ENCODE measurements at regions not wholly inside any gene's neighbourhood (a gene's known extent, or its start where the extent isn't known, plus 50 kb on each side); places are given as distances from the start of the nearest gene placed in this dataset.

DNA sequence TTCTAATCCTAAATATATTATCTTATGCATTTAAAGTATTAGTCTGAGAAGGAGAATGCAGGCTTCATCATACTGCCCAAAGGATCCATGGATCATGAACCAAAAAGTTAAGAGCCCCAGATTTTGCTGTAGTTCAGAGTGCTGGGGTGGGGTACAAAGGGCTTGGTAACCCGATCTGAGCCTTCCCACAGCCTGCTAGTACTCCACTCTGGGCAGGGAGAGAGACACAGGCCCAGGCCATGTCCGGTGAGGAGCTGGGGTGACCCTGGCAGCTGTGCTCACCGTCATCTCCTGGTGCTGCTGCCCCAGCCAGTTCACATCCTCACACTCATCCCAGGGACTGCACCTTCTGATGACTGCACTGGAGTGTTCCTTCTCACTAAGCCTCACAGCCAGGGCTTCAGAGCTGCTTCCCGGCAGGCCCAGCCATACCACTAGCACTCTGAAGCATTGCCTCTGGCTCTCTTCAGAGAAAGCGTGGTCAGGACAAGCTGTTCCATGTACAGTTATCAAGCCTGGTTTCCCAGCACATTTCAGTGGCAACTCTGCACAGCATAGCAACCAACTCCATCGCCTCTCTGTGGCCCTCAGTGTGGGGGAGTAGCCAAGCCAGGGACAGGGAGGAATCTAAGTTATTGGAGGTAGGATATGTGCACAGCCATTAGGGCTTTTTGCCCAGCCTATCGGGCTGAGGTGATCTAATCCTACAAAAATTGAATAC lies 189.0 kb upstream of the CTAGE1 start:
- Histone ChIP-seq H3K9me3 (ENCODE audit: low read length) (no peaks in the 10 kb centered on the region), H4K20me1 (ENCODE audit: insufficient read depth, low read length) (no peaks in the 10 kb centered on the region), H3K4me1 (ENCODE audit: insufficient read depth, low read length, severe bottlenecking) (no peaks in the 10 kb centered on the region), H3K9ac (ENCODE audit: low read length) (no peak overlapping the region), H3K79me2 (ENCODE audit: insufficient read depth, low read length) (no peaks in the 10 kb centered on the region), H3K4me3 (ENCODE audit: low read depth, low read length, poor library complexity, severe bottlenecking) (no peak overlapping the region), H3K36me3 (ENCODE audit: insufficient read depth, low read length) (no peaks in the 10 kb centered on the region), H3F3A (ENCODE audit: insufficient read depth, low read length) (no peaks in the 10 kb centered on the region), H3K27ac (ENCODE audit: low read depth, low read length, poor library complexity, severe bottlenecking) (no peak overlapping the region), H3K9me2 (ENCODE audit: low read depth, low read length) (no peaks in the 10 kb centered on the region), H2AFZ (ENCODE audit: low read length) (no peak overlapping the region), H3K4me2 (ENCODE audit: low read length) (no peak overlapping the region), H3K27me3 (ENCODE audit: insufficient read depth, low read length) (no peaks in the 10 kb centered on the region)
- TF ChIP-seq EZH2 (IDR thresholded peaks at IDR 0.05; ENCODE audit: borderline replicate concordance, low read length), result no peak
- TF ChIP-seq, protein P1, sequence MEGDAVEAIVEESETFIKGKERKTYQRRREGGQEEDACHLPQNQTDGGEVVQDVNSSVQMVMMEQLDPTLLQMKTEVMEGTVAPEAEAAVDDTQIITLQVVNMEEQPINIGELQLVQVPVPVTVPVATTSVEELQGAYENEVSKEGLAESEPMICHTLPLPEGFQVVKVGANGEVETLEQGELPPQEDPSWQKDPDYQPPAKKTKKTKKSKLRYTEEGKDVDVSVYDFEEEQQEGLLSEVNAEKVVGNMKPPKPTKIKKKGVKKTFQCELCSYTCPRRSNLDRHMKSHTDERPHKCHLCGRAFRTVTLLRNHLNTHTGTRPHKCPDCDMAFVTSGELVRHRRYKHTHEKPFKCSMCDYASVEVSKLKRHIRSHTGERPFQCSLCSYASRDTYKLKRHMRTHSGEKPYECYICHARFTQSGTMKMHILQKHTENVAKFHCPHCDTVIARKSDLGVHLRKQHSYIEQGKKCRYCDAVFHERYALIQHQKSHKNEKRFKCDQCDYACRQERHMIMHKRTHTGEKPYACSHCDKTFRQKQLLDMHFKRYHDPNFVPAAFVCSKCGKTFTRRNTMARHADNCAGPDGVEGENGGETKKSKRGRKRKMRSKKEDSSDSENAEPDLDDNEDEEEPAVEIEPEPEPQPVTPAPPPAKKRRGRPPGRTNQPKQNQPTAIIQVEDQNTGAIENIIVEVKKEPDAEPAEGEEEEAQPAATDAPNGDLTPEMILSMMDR (IDR thresholded peaks at IDR 0.05; ENCODE audit: low read length), result no peak

DNA sequence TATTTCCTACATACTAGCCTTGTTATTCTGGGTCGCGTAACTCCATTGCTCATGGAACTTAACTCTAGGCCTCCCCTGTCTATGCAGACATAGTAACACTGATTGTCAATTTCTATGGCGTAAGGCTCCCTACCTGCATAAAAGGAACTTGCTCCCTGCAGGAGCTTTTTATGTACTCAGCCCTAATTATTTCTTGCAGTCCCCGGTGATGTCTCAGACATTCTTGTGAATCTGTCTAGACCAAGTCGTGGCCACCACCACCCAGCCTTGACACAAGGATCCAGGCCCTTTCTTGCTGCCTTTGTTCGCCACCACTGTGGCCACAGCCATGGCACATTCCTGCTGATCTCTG lies 189.5 kb upstream of the CTAGE1 start:
- Histone ChIP-seq H3K4me1 (ENCODE audit: insufficient read depth, low read length, severe bottlenecking) (no peaks in the 10 kb centered on the region), H2AFZ (ENCODE audit: low read length) (no peak overlapping the region), H3K4me3 (ENCODE audit: low read depth, low read length, poor library complexity, severe bottlenecking) (no peak overlapping the region), H3K79me2 (ENCODE audit: insufficient read depth, low read length) (no peaks in the 10 kb centered on the region), H3F3A (ENCODE audit: insufficient read depth, low read length) (no peaks in the 10 kb centered on the region), H3K9me3 (ENCODE audit: low read length) (no peaks in the 10 kb centered on the region), H3K36me3 (ENCODE audit: insufficient read depth, low read length) (no peaks in the 10 kb centered on the region), H3K27ac (ENCODE audit: low read depth, low read length, poor library complexity, severe bottlenecking) (no peak overlapping the region), H3K4me2 (ENCODE audit: low read length) (no peak overlapping the region), H3K9ac (ENCODE audit: low read length) (no peak overlapping the region), H3K27me3 (ENCODE audit: insufficient read depth, low read length) (no peaks in the 10 kb centered on the region), H3K9me2 (ENCODE audit: low read depth, low read length) (no peaks in the 10 kb centered on the region), H4K20me1 (ENCODE audit: insufficient read depth, low read length) (no peaks in the 10 kb centered on the region)
- TF ChIP-seq EZH2 (IDR thresholded peaks at IDR 0.05; ENCODE audit: borderline replicate concordance, low read length), result no peak
- TF ChIP-seq, protein P1 (IDR thresholded peaks at IDR 0.05; ENCODE audit: low read length), result no peak

- no peaks in the 10 kb centered on the region for H3K27me3 ChIP-seq (ENCODE audit: insufficient read depth, low read length)
Measured at GRCh38 chr18:22608847-22609246, 191.1 kb upstream of the CTAGE1 start.

More at GRCh38 chr18:22608847-22609246, 191.1 kb upstream of the CTAGE1 start:
- H3K9me2 ChIP-seq (ENCODE audit: low read depth, low read length), result no peaks in the 10 kb centered on the region
- H3K9me3 ChIP-seq (ENCODE audit: low read length), result no peaks in the 10 kb centered on the region
- no peaks in the 10 kb centered on the region for H3K36me3 ChIP-seq (ENCODE audit: insufficient read depth, low read length)
- H3K79me2 ChIP-seq (ENCODE audit: insufficient read depth, low read length), result no peaks in the 10 kb centered on the region
- no peak overlapping the region for H3K9ac ChIP-seq (ENCODE audit: low read length)
- H3K4me1 ChIP-seq (ENCODE audit: insufficient read depth, low read length, severe bottlenecking), result no peaks in the 10 kb centered on the region
- H3K4me2 ChIP-seq (ENCODE audit: low read length), result no peak overlapping the region
- no peak overlapping the region for H3K27ac ChIP-seq (ENCODE audit: low read depth, low read length, poor library complexity, severe bottlenecking)
- H2AFZ ChIP-seq (ENCODE audit: low read length), result no peak overlapping the region
- no peak overlapping the region for H3K4me3 ChIP-seq (ENCODE audit: low read depth, low read length, poor library complexity, severe bottlenecking)
- no peaks in the 10 kb centered on the region for H4K20me1 ChIP-seq (ENCODE audit: insufficient read depth, low read length)
- no peaks in the 10 kb centered on the region for H3F3A ChIP-seq (ENCODE audit: insufficient read depth, low read length)
- no peak for TF ChIP-seq EZH2 (IDR thresholded peaks at IDR 0.05; ENCODE audit: borderline replicate concordance, low read length)
- TF ChIP-seq, protein P1 (IDR thresholded peaks at IDR 0.05; ENCODE audit: low read length), result no peak
